Fibroblast of lung (primary cell): ENCODE measurements at regions not wholly inside any gene's neighbourhood (a gene's known extent, or its start where the extent isn't known, plus 50 kb on each side); places are given as distances from the start of the nearest gene placed in this dataset.

Source experiments
- EZH2 ChIP-seq: IDR thresholded peaks from 2 replicates; pipeline ENCODE4 v1.5.1; 2012; ENCODE audit warnings: low read length, control low read depth, mild to moderate bottlenecking; ENCODE audit errors: missing control alignments
- TF ChIP-seq, protein P1 (sequence below), 2 donors: IDR thresholded peaks in 1 of 2; conservative IDR thresholded peaks in 1 of 2; 1 replicate in 1 of 2; 2 replicates in 1 of 2; pipeline ENCODE4 v1.5.1; 2011 to 2012; ENCODE audit warnings: low read length in 2 of 2, control low read depth in 1 of 2, inconsistent platforms in 1 of 2, low read depth in 1 of 2, mild to moderate bottlenecking in 1 of 2

DNA sequence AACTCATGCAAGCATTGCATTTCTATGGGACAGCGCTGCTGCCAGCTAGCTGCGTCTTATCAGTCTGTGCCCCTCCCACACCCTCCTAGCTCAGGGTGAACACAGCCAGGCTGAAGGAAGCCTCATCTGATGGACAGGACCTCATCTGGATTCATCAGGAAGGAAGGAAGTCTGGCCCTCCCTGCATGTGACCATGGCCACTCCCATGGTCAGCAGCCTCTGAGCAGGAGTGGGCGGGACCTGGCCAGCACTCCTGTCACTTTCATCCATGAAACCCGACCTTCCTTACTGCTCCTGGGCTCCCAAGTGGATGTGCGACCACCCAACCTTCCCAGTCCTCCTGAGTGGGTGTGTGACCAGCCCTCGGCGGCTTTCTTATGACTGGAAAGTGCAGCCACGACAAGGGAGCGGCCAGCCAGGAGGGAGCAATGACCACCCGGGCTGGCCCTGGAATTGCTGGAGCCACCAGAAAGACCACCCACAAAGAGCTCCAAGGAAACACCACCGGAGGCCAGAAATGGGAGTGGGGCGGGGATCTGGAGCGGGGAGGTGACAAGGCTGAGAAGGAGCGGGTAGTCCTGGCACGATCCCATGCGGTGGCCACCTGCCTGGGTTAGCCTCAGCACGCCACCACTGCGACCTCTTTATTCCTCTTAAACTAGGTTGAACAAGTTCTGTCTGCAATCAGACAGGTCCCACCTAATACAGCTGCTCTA lies 241.2 kb downstream of the TTLL2 start:
- TF ChIP-seq, protein P1, sequence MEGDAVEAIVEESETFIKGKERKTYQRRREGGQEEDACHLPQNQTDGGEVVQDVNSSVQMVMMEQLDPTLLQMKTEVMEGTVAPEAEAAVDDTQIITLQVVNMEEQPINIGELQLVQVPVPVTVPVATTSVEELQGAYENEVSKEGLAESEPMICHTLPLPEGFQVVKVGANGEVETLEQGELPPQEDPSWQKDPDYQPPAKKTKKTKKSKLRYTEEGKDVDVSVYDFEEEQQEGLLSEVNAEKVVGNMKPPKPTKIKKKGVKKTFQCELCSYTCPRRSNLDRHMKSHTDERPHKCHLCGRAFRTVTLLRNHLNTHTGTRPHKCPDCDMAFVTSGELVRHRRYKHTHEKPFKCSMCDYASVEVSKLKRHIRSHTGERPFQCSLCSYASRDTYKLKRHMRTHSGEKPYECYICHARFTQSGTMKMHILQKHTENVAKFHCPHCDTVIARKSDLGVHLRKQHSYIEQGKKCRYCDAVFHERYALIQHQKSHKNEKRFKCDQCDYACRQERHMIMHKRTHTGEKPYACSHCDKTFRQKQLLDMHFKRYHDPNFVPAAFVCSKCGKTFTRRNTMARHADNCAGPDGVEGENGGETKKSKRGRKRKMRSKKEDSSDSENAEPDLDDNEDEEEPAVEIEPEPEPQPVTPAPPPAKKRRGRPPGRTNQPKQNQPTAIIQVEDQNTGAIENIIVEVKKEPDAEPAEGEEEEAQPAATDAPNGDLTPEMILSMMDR (conservative IDR thresholded peaks at IDR 0.05 in 1 of 2, IDR thresholded peaks at IDR 0.05 in 1 of 2; ENCODE audit: low read depth in 1 of 2, low read length in 2 of 2): no peak
- no peak for TF ChIP-seq EZH2
